ENCODE measurements at regions not wholly inside any gene's neighbourhood (a gene's known extent, or its start where the extent isn't known, plus 50 kb on each side); places are given as distances from the start of the nearest gene placed in this dataset.

DNA sequence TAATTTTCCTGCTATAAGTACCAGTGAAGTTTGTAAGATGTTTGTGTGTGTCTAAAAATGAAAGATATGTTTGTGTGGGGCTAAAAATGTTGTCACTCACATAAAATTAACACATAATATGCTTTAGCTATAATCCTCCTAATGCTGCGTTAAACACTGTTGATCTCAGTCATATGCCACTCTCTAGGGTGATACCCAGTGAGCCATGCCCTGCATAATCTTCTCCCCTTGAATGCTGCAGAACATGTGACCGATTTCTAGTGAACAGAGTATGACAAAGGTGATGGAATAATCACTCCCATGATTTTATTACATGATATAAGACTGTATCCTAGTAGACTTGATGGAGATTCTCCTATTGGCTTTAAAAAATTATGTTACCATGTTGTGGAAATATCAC is 119.1 kb upstream of the EPHA5 start:
- no peaks in the 10 kb centered on the region for H3K36me3 ChIP-seq
- H3K4me1 ChIP-seq (ENCODE audit: insufficient read depth): no peaks in the 10 kb centered on the region
- no peak overlapping the region for H3K27ac ChIP-seq
- no peak overlapping the region for H3K4me3 ChIP-seq
- DNase-seq: no peak
- H3K27me3 ChIP-seq: no peaks in the 10 kb centered on the region
- TF ChIP-seq CTCF (IDR thresholded peaks at IDR 0.05) (no peak), POLR2A (IDR thresholded peaks at IDR 0.05) (no peak), EP300 (IDR thresholded peaks at IDR 0.05) (no peak)
- WGBS, 3 donors: 91 to 96% (median 92%) methylated on average over 2 of the region's 2 CpGs
- no peaks in the 10 kb centered on the region for H3K9me3 ChIP-seq
- intact Hi-C loops (cut with DNase I): no loop called here

DNA sequence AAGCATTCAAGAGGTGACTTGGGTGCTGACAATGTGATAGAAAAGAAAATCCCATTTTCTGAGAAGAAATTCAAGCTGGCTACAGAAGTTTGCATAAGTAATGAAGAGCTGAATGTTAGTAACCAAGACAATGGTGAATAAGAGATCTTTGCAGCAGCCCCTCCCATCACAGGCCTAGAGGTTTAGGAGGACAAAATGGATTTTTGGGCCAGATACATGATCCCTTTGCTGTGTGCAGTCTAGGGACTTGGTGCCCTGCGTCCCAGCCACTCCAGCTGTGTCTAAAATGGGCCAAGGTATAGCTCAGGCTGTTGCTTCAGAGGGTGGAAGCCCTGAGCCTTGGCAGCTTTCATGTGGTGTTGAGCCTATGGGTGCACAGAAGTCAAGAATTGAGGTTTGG is 107.0 kb upstream of the EPHA5 start:
- TF ChIP-seq POLR2A (IDR thresholded peaks at IDR 0.05) (no peak), EP300 (IDR thresholded peaks at IDR 0.05) (no peak), CTCF (IDR thresholded peaks at IDR 0.05) (no peak)
- Histone ChIP-seq H3K36me3 (no peaks in the 10 kb centered on the region), H3K9me3 (peaks cover 0 to 4% of the 10 kb centered on the region in 2 donors), H3K27ac (no peak overlapping the region), H3K4me3 (no peak overlapping the region), H3K4me1 (ENCODE audit: insufficient read depth) (no peaks in the 10 kb centered on the region), H3K27me3 (no peaks in the 10 kb centered on the region)
- no peak for DNase-seq
- WGBS, 3 donors: 72 to 90% (median 77%) methylated on average over 1 of the region's 1 CpG
- intact Hi-C loops (cut with DNase I): no loop called here

- TF ChIP-seq POLR2A (IDR thresholded peaks at IDR 0.05) (no peak), EP300 (IDR thresholded peaks at IDR 0.05) (no peak), CTCF (IDR thresholded peaks at IDR 0.05) (no peak)
- intact Hi-C loops (cut with DNase I): no loop called here
- no peaks in the 10 kb centered on the region for H3K36me3 ChIP-seq
- 83 to 90% (median 89%) methylated on average over 6 of the region's 6 CpGs for WGBS, 3 donors
- H3K4me3 ChIP-seq: no peak overlapping the region
- H3K4me1 ChIP-seq (ENCODE audit: insufficient read depth): no peaks in the 10 kb centered on the region
- H3K27ac ChIP-seq: no peak overlapping the region
- H3K9me3 ChIP-seq: peaks cover 0 to 4% of the 10 kb centered on the region in 2 donors
- DNase-seq: no peak
- no peaks in the 10 kb centered on the region for H3K27me3 ChIP-seq
These were observed 103.3 kb upstream of the EPHA5 start for GRCh38 chr4:65773636-65774035.

GRCh38 chr4:65747386-65747785 is 77.1 kb upstream of the EPHA5 start:
- TF ChIP-seq EP300 (IDR thresholded peaks at IDR 0.05): no peak
- TF ChIP-seq CTCF (IDR thresholded peaks at IDR 0.05): no peak
- TF ChIP-seq POLR2A (IDR thresholded peaks at IDR 0.05): no peak
- Histone ChIP-seq H3K4me1 (ENCODE audit: insufficient read depth) (no peaks in the 10 kb centered on the region), H3K27ac (no peak overlapping the region), H3K36me3 (no peaks in the 10 kb centered on the region), H3K9me3 (no peaks in the 10 kb centered on the region), H3K4me3 (no peak overlapping the region), H3K27me3 (no peaks in the 10 kb centered on the region)
- no peak for DNase-seq
- WGBS, 3 donors: 3 to 38% (median 27%) methylated on average over 2 of the region's 2 CpGs
- intact Hi-C loops (cut with DNase I): no loop called here

GRCh38 chr4:65738134-65738533 is 67.8 kb upstream of the EPHA5 start:
- no peaks in the 10 kb centered on the region for H3K4me1 ChIP-seq (ENCODE audit: insufficient read depth)
- H3K27me3 ChIP-seq: no peaks in the 10 kb centered on the region
- WGBS, 3 donors: 84 to 87% (median 86%) methylated on average over 2 of the region's 2 CpGs
- no peaks in the 10 kb centered on the region for H3K36me3 ChIP-seq
- DNase-seq: no peak
- no peaks in the 10 kb centered on the region for H3K9me3 ChIP-seq
- TF ChIP-seq CTCF (IDR thresholded peaks at IDR 0.05): no peak
- TF ChIP-seq POLR2A (IDR thresholded peaks at IDR 0.05): no peak
- intact Hi-C loops (cut with DNase I): no loop called here
- no peak overlapping the region for H3K4me3 ChIP-seq
- H3K27ac ChIP-seq: no peak overlapping the region

Data from ovary (tissue), 7 donors.